NCI-H510A (cell line): ENCODE measurements at regions not wholly inside any gene's neighbourhood (a gene's known extent, or its start where the extent isn't known, plus 50 kb on each side); places are given as distances from the start of the nearest gene placed in this dataset.

Experiments used
- DNase-seq: peaks from one replicate; lab custom pipeline; 2025; lab: John Stamatoyannopoulos, UW

DNA sequence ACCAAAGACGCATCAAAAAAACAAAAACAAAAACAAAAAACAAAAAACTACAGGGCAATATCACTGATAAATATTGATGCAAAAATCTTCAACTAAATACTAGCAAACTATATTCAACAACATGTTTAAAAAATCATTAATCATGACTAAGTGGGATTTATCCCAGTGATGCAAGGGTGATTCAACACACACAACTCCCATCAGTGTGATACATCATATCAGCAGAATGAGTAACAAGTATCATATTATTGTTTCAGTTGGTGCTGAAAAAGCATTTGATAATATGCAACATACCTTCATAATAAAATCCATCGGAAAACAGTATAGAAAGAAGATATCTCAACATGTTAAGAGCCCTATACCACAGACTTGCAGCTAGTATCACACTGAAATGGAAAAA is 953.0 kb downstream of the AMY1C start:
- DNase-seq, result no peak

DNA sequence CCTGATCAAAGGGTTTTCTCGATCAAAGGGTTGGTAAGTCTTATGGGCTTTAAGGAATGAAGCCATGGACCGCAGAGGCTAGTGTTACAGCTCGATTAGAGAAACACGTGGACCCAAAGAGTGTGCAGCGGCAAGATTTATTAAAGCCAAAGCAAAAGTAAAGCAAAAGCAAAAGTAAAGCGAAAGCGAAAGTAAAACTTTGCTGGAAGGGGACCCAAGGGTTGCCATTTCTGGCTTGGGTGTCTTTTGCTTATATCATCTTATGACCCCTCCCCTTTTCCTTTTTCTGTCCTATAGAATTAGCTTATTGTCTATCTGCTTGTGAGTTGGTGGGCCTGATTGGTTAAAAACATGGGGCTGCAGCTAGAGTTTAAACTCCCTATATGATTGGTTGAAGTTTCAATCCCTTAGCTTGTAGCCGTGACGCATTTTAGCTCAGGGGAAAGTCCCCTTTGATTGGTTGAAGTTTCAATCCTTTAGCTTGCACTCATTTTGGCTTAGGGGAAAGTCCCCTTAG is 957.0 kb downstream of the AMY1C start:
- no peak for DNase-seq

DNA sequence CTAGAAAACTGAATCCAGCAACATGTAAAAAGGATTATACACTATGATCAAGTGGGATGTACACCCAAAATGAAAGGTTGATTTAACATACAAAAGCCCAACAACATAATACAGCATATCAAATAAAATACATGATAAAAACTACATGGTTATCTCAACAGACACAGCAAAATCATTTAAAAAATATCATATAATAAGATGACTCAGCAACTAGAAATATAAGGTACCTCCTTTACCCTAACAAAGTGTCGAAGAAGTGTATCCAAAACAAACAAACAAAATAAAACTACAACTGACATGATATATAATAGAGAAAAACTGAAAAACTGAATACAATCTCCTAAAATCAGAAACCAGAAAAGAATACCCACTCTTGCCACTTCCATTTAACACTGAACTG is 969.1 kb downstream of the AMY1C start:
- no peak for DNase-seq

DNA sequence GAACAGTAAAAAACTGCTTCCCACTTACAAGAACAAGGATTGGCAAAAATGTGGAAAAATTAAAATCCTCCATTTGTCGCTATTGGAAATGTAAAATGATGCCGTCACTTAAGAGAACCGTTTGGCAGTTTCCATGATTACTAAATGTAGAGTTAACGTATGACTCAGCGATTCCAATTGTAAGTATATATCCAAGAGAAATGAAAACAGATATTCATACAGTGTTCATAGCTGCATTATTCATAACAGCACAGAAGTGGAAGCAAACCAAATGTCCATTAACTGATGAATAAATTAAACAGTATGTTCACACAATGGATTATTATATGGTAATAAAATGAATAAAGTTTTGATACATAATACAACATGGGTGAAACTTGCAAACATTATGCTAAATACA is 971.0 kb downstream of the AMY1C start:
- DNase-seq, result no peak

DNA sequence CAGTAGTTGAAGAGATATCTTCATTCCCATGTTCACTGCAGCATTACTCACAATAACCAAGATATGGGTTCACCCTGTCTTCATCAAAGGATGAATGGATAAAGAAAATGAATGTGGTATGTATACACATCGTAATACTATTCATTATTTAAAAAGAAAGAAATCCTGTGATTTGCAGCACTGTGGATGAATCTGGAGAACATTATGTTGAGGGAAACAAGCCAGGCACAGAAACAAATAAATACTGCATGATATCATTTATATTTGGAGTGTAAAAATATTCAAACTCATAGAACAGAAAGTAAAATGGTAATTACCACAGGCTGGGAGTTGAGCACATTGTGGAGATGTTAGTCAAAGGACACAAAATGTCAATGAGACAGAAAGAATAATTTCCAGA is 977.2 kb downstream of the AMY1C start:
- DNase-seq, result no peak

DNA sequence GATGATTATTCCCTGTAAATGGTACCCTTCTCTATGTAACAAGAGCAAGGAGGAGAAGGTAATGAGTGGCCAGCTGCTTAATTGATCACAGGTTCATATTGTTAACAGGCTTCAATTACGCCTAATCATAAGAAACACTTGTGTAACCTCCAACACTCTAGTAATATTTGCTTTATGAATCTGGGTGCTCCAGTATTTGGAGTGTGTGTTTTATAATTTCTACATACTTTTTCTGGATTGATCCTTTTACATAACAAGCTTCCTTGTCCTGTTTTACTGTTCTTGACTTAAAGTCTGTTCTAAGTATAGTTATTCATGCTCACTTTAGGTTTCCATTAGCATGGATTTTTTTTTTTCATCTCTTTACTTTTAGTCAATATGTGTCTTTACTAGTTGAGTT is 984.2 kb downstream of the AMY1C start:
- DNase-seq, result no peak

DNA sequence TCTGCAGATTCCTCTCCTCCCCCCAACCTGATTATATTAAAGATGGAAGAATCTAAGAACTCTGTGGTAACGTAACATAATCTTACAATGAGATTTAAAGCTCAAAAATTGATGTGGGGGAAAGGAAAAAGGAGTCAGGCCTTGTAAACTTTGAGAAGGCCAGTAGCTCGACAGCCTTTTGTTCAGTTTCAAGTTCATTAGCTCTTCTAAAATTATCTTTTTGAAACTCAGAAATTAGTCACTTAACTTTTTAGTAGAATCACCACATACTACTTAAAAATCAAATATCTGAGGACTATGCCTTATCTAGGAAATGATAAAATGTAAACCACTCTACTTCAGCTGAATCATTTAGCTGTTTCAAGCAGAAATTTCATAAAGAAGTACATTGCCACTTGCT is 996.2 kb downstream of the AMY1C start:
- no peak for DNase-seq

DNA sequence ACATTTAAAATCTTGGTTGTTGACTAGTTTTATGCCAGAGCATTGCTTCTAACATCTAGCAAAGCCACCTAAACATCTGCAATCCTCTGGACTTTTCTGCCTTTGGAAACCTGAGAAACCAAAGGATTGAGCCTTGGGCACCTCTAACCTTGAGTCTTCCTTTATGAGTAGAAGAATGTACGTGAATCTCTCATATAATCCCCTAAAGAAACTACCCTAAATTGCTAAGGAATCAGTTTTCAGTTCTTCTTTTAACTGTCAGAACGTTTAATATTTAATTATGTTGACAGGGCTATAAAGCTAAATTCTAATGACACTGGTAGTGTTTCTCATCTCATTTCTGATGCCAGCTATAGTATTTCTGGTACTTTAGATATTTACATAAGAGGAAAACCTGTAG is 997.3 kb downstream of the AMY1C start:
- DNase-seq, result no peak

DNA sequence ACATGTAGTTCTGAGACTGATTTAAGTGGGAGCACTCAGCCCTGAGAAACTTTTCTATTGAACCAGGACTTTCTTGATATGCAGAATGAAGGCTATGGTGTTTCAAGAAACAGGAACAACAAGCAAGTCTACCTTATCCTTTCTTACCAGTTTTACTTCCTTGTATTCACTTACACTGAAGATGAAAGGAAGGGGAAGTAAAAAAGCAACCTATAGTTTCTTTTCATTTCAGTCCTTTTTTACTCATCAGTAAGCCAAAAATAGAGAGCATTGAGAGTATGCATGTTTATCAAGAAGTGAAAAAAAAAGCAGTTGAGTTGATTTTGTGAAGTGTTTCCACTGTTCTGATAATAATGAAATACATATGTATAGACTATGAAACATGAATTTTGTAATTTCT is 1010.3 kb downstream of the AMY1C start:
- DNase-seq, result no peak

DNA sequence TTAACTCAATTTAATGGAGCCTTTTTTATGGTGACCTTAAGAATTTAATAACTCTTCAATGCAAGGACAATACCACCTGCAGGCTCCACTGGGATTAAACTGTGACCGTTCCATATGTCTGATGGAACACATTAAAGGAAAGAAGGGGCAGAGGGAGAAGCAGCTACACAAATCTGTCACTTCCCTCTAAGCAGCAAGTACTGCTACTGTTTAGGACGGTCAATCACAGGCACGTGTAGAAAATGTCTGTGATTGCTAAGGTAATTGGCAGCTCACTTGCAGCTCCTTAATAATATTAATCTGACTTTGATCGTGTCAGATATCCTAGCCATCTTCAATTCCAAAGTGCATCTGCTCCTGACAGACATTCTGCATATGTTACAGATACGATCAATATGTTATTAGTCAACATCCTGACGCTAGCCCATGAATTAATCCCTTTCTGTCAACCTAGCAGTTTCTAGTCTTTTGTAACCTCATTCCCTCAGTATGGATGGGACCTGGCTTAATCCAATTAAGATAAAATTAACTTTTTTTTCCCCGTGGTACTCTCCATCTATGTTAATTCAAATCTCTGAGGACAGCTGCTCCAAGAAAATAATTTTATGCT is 1012.4 kb downstream of the AMY1C start:
- DNase-seq, result no peak

DNA sequence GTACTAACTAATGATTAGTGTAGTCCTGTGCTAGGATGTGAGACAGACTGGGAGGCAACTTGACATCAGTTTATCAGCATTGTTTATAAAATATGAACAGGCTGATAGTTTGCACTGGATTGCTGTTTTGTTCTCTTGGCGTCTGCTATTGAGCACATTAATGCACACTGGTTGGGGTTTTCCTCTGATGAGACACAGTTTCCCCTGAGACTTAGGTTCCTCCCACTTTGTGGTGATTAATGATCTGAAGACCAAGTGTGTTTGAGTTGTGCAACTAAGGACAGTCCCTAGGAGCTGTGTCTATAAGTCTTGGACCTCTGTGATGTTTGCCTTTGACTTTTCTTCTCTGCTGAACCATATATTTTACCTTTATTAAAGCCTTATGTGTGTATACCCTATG is 1015.4 kb downstream of the AMY1C start:
- no peak for DNase-seq

DNA sequence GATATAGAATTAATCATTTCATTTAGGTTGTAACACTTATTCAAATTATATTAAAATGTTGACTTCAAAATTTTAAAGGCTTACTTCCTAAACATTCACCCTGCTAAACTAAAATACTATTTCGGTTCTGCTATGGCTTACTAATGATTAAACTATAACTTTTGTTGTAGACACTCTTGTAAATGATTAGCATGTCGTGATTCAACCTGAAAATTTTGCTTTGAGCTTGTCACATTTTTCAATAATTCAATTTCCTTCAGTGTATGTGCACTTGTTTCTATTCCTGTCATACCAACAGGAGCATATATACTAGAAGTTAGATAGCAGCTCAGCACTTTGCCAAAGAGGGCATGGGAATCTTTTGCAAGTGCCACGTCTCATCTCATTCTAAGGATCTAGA is 1018.8 kb downstream of the AMY1C start:
- no peak for DNase-seq

DNA sequence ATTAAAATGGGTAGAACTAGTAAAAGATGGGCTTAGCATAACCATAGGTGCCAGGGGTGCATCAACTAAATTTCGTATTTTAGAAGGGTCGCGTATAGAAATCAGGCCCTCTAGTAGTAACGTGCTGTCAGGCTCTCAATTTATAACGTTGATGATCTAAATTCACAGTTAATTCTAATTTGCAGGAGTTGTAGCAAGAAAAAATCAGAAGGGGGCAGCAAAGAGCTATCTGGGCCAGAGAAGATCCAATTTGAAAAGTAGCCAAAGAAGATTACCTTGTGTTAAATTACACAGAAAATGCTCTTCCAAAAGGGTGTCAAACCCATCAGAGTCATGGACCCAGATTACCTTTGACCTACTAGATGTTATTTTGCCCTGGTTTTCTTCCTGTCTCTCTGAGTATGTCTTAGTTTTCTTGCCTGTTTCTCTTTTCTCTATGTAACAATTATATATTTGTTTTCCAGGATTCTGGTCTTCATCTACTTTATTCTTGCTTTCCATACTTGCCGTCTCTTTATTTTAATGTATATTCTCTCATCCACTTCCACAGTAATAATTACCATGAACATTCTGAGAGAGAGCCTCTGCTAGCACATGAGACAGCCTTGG is 1030.9 kb downstream of the AMY1C start:
- DNase-seq, result no peak

DNA sequence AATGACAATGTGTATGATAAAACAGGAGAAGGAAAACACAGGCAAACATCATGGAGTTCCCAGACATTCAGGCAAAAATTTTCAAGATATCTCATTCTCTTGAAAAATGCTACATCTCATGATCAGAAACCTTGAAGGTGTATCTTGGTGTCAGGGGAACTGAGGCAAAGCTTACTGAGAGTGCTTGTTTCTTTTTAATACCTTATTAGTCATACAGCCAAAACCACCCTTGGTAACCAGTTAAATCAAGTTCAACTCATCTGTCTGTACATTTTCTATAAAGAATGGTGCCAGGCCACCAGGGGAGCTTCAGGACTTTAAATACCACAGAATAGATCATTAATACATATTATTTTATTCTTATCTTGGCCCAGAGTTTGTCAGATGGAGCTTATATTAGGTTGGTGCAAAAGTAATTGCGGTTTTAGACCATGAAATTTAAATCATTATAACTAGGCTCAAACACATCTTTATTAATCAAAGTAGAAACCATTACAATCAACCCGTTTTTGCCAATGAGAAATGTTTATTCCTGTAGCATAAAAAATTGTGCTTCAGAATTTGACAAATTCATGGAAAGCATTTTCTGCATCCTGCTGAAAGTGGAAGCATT is 1036.0 kb downstream of the AMY1C start:
- no peak for DNase-seq

DNA sequence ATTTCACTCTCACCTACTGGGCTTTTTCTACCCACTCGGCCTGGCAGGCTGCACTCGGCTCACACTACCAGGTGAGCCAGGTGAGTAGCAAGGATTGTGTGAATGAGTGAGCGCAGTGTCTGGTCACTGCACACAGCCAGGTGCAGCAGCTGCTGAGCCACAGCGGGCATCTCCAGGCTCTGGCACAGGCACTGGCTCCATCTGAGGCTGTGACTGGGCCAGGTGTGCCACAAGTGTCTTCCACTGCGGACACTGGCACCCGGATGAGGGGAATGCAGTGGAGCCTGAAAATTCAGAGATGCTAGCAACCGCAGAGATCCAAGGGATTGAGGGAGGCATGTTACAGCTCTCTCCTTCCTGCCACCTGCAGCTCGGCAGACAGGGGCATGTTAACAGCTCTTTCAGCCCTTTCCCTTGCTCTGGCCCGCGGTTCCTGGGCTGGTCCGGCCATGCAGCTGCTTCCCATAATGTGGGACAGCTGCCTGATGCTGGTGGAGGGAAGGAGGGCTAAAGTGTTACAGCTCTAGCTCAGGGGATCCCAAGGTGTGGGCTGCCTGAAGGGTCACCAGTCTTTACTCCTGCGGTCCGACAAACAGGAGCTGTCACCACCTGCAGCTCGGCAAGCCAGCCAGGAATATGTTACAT is 1038.3 kb downstream of the AMY1C start:
- DNase-seq, result no peak

DNA sequence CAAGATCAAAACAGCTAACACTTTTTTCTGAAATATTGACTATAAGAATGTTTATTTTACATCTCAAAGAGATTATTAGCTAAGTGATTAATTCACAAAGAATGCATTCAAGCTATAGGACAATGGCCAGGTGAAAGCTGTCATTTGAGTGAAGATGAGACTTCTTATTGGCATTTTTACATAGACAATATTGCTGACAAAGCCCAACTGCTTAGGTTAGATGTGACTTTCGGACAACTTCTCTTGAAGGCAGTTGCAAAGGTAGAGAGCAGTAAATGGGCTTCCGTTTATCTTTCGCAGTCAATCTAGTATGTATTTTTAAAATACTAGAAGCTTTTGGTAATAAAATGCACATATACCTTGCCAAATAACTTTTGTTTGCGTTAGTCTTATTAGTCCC is 1041.3 kb downstream of the AMY1C start:
- no peak for DNase-seq

DNA sequence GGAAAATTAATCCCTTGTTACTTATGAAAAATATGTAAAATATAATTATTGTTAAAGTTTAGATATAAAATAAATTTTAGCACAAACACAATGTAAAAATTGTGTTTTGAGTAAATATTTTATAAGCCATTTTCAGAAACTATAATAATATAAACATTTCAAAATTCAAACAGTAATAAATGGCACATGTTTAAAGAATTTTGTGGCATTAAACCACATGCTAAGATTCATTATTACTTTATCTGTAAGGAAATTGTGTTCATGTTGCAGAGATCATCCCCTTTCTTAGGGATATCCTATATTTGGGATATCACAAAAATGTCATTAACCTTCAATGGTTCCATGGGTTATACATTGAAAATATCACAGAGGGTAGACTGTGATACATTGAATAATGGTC is 1044.3 kb downstream of the AMY1C start:
- DNase-seq, result no peak

DNA sequence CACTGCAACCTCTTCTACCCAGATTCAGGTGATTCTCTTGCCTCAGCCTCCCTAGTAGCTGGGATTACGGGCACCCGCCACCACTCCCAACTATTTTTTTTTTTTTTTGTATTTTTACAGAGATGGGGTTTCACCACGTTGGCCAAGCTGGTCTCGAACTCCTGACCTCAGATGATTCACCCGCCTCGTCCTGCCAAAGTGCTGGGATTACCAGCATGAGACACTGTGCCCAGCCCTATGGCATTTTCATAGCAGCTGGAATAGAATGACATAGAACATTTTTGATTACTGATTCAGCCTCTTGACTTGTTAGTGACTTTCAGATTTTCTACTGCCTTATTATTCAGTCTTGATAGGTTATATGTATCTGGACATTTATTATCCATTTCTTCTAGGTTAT is 1046.2 kb downstream of the AMY1C start:
- DNase-seq, result no peak

DNA sequence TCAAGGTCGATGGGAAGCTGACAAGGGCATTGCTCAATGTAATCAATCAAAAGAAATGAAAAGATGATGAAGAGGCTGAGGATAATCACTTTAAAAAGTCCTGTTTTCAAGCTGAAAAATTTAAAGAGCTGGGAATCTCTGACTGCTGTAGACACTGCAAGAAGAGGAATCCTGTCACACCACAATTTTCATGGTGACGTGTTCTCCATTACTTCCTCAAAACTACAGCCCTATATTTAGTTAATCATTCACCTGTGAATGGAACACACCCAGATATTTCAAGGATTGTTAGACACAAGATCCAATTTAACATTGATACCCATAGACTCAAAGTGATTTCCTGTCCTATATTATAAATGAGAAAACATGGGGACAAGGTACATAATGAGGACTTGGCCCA is 1048.3 kb downstream of the AMY1C start:
- DNase-seq, result no peak

DNA sequence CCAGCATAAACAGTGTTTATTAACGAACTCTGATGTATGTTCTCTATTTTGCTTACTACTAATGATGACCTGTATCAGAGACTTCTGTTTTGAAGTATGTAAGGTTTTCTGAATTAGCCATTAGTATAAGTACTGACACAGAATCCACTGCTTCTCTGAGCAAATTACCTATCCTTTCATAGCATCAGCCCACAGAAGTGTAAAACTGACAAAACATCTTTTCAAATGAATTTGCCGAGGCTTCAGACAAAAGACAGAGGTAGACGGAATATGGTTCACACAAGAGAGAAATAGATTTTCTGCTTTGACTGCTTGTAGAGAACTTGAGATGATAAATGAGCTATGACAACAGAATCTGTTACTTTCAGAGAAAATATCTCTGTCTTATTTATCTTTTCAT is 1051.6 kb downstream of the AMY1C start:
- DNase-seq, result no peak

DNA sequence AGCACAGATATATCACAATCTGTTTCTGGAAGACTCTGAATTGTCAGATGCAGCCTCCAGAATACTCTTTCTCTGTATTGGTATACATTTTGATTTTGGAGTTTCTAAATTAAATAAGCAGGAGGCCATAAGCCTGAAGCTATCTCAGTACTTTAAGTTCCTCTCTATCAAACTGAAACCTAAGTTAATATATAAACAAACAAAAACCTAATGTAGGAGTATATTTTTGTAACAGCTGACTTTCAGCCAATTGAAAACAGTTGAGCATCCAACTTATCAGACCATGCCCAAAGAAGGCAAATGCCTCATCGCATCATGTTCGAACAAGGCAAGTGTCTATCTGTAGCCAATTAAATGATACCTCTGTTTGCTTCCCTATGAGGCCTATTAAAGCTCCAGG is 1054.4 kb downstream of the AMY1C start:
- DNase-seq, result no peak

DNA sequence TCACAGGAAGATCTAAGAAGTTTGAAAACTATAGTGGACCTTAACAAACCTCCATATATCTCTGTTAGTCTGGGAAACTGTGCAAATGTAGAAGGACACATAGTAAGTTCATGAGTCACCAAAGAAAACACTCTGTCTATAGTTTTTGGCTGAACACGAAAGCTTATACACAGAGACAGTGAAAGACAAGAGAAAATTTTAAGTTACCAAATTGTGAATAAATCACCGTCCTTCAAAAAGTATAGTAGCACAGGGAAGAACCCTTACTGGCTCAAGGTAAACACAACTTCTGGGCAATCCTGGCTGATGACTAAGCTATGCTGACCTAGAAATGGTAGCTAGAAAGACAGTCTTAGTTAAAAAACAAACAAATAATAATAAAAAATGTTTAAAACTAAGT is 1057.9 kb downstream of the AMY1C start:
- no peak for DNase-seq

DNA sequence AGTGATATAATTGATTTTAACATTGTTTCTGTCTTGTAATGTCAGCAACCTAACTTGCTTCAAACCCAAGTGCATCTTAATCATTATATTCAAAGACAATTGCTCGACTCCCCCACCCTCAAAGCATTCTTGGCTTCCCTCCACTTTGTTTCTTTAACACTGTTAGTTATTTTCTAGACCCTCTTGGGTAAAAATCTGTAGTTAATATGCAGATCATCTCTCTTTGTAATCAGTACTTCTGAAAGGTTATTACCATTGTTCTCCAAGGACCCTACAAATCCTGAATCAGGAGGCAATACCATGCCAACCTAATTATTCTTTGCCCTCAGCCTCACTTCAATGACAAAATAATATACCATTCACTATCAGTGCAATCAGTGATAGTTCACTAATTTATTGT is 1075.7 kb downstream of the AMY1C start:
- no peak for DNase-seq
